Right cardiac atrium (tissue), 5 donors: ENCODE measurements at regions not wholly inside any gene's neighbourhood (a gene's known extent, or its start where the extent isn't known, plus 50 kb on each side); places are given as distances from the start of the nearest gene placed in this dataset.

Experiments
- ATAC-seq, 2 donors: fragments of 200-7000 bp; cut with Tn5 transposase; one replicate each; pipeline versions ENCODE4 v1.8.0 to v1.9.1; 2020; ENCODE audit warnings: moderate library complexity in 2 of 2, mild to moderate bottlenecking in 1 of 2
- DNase-seq, 3 donors: peaks; one replicate each; pipeline ENCODE4 v3.0.0-alpha.2; 2020
- H3K27ac ChIP-seq: one replicate; pipeline ENCODE4 v1.5.1; 2013; ENCODE audit warnings: mild to moderate bottlenecking, low read length, control low read depth, moderate library complexity
- H3K27me3 ChIP-seq: one replicate; pipeline ENCODE4 v1.6.1; 2013; ENCODE audit not compliant: control insufficient read depth, insufficient read depth
- H3K4me1 ChIP-seq: one replicate; pipeline ENCODE4 v1.6.1; 2013; ENCODE audit warnings: low read length; ENCODE audit not compliant: control insufficient read depth, insufficient read depth
- H3K4me3 ChIP-seq: one replicate; pipeline ENCODE4 v1.5.1; 2013; ENCODE audit warnings: low read length, control low read depth
- H3K9me3 ChIP-seq: one replicate; pipeline ENCODE4 v1.6.1; 2013; ENCODE audit warnings: low read length; ENCODE audit not compliant: control insufficient read depth
- whole genome bisulfite sequencing: extraction: QIAGEN DNeasy Blood & Tissue Kit; methylation state at CpG from one replicate; pipeline ENCODE4 v1.1.7; 2013; 5-methylcytosine and 5-hydroxymethylcytosine counted together
- intact Hi-C, 4 donors: fragments of 100-400 bp; cut with DNase I; formaldehyde crosslinking; loops; one replicate each; pipeline versions ENCODE4 v1.11.0 to v1.14.0; 2022 to 2023
- donor health status: healthy with polysubstance abuse.
- donor health status: DM: no; HTN: yes; CAD: no.
- donor health status: DM: no; HTN: no; CAD: no.
- donor health status: DM: no; HTN: yes; CAD: no; lungs with severe emphysema.
- donor health status: DM: yes; HTN: yes; CAD: no.

GRCh38 chr9:99590840-99591239 is 230.8 kb upstream of the NR4A3 start:
- DNase-seq (no peak), ATAC-seq (peak in 1 of 2 donors; percentile 43)
- Histone ChIP-seq H3K4me1 (no peaks in the 10 kb centered on the region), H3K27ac (no peak overlapping the region), H3K9me3 (no peaks in the 10 kb centered on the region), H3K27me3 (no peaks in the 10 kb centered on the region), H3K4me3 (no peak overlapping the region)
- 55% methylated on average over 1 of the region's 1 CpG for WGBS
- intact Hi-C loops: no loop called here

GRCh38 chr9:99591770-99592169 is 229.9 kb upstream of the NR4A3 start:
- no peak overlapping the region for H3K4me3 ChIP-seq
- ATAC-seq (no peak), DNase-seq (no peak)
- H3K27me3 ChIP-seq: no peaks in the 10 kb centered on the region
- WGBS: 95% methylated on average over 2 of the region's 2 CpGs
- no peak overlapping the region for H3K27ac ChIP-seq
- intact Hi-C loops: no loop called here
- H3K4me1 ChIP-seq: no peaks in the 10 kb centered on the region
- H3K9me3 ChIP-seq: no peaks in the 10 kb centered on the region

GRCh38 chr9:99592834-99593574 is 228.7 kb upstream of the NR4A3 start:
- Histone ChIP-seq H3K27ac (no peak overlapping the region), H3K4me1 (no peaks in the 10 kb centered on the region), H3K9me3 (no peaks in the 10 kb centered on the region), H3K27me3 (no peaks in the 10 kb centered on the region), H3K4me3 (no peak overlapping the region)
- intact Hi-C loops: no loop called here
- DNase-seq (no peak), ATAC-seq (no peak)
- WGBS: 77% methylated on average over 4 of the region's 4 CpGs

GRCh38 chr9:99593610-99594009 is 228.1 kb upstream of the NR4A3 start:
- no peak for ATAC-seq
- H3K4me1 ChIP-seq: no peaks in the 10 kb centered on the region
- H3K4me3 ChIP-seq: no peak overlapping the region
- no peaks in the 10 kb centered on the region for H3K27me3 ChIP-seq
- 66% methylated on average over 2 of the region's 2 CpGs for WGBS
- no peak overlapping the region for H3K27ac ChIP-seq
- no peaks in the 10 kb centered on the region for H3K9me3 ChIP-seq
- intact Hi-C loops: no loop called here
- no peak for DNase-seq

GRCh38 chr9:99594056-99594780 is 227.5 kb upstream of the NR4A3 start:
- no peak overlapping the region for H3K4me3 ChIP-seq
- WGBS: 73% methylated on average over 4 of the region's 4 CpGs
- H3K4me1 ChIP-seq: no peaks in the 10 kb centered on the region
- DNase-seq (no peak), ATAC-seq (no peak)
- H3K27ac ChIP-seq: no peak overlapping the region
- intact Hi-C loops: no loop called here
- H3K9me3 ChIP-seq: no peaks in the 10 kb centered on the region
- H3K27me3 ChIP-seq: no peaks in the 10 kb centered on the region

- no peaks in the 10 kb centered on the region for H3K9me3 ChIP-seq
- no peak overlapping the region for H3K27ac ChIP-seq
- DNase-seq (no peak), ATAC-seq (no peak)
- 61% methylated on average over 5 of the region's 5 CpGs for WGBS
- H3K4me1 ChIP-seq: no peaks in the 10 kb centered on the region
- intact Hi-C loops: no loop called here
- no peak overlapping the region for H3K4me3 ChIP-seq
- no peaks in the 10 kb centered on the region for H3K27me3 ChIP-seq
Observed at GRCh38 chr9:99595796-99596195, 225.9 kb upstream of the NR4A3 start.

GRCh38 chr9:99601571-99602111 is 220.0 kb upstream of the NR4A3 start:
- intact Hi-C loops: no loop called here
- WGBS: 32% methylated on average over 6 of the region's 6 CpGs
- no peak overlapping the region for H3K27ac ChIP-seq

GRCh38 chr9:99602854-99603253 is 218.8 kb upstream of the NR4A3 start:
- Histone ChIP-seq H3K27ac (no peak overlapping the region), H3K9me3 (no peaks in the 10 kb centered on the region), H3K27me3 (no peaks in the 10 kb centered on the region), H3K4me1 (no peaks in the 10 kb centered on the region), H3K4me3 (no peak overlapping the region)
- DNase-seq: no peak
- no peak for ATAC-seq
- intact Hi-C loops: no loop called here

More at GRCh38 chr9:99601571-99602111, 220.0 kb upstream of the NR4A3 start:
- Histone ChIP-seq H3K27me3 (no peaks in the 10 kb centered on the region), H3K4me1 (no peaks in the 10 kb centered on the region), H3K9me3 (no peaks in the 10 kb centered on the region), H3K4me3 (no peak overlapping the region)
- ATAC-seq: no peak
- no peak for DNase-seq

GRCh38 chr9:99605016-99605743 is 216.5 kb upstream of the NR4A3 start:
- H3K4me1 ChIP-seq: no peaks in the 10 kb centered on the region
- 70% methylated on average over 5 of the region's 5 CpGs for WGBS
- no peak overlapping the region for H3K27ac ChIP-seq
- H3K4me3 ChIP-seq: no peak overlapping the region
- intact Hi-C loops: no loop called here
- no peaks in the 10 kb centered on the region for H3K9me3 ChIP-seq
- H3K27me3 ChIP-seq: no peaks in the 10 kb centered on the region
- ATAC-seq (no peak), DNase-seq (no peak)

GRCh38 chr9:99606296-99606695 is 215.4 kb upstream of the NR4A3 start:
- WGBS: 91% methylated on average over 2 of the region's 2 CpGs
- DNase-seq (no peak), ATAC-seq (no peak)
- no peaks in the 10 kb centered on the region for H3K27me3 ChIP-seq
- intact Hi-C loops: no loop called here
- H3K4me1 ChIP-seq: no peaks in the 10 kb centered on the region
- no peaks in the 10 kb centered on the region for H3K9me3 ChIP-seq
- no peak overlapping the region for H3K4me3 ChIP-seq
- H3K27ac ChIP-seq: no peak overlapping the region

- intact Hi-C loops: no loop called here
- H3K27me3 ChIP-seq: no peaks in the 10 kb centered on the region
- no peak overlapping the region for H3K27ac ChIP-seq
- no peak for ATAC-seq
- DNase-seq: no peak
- 49% methylated on average over 4 of the region's 4 CpGs for WGBS
- no peaks in the 10 kb centered on the region for H3K9me3 ChIP-seq
- no peaks in the 10 kb centered on the region for H3K4me1 ChIP-seq
- H3K4me3 ChIP-seq: no peak overlapping the region
Observed at GRCh38 chr9:99606957-99607356, 214.7 kb upstream of the NR4A3 start.
